ENCODE measurements at regions not wholly inside any gene's neighbourhood (a gene's known extent, or its start where the extent isn't known, plus 50 kb on each side); places are given as distances from the start of the nearest gene placed in this dataset.

DNA sequence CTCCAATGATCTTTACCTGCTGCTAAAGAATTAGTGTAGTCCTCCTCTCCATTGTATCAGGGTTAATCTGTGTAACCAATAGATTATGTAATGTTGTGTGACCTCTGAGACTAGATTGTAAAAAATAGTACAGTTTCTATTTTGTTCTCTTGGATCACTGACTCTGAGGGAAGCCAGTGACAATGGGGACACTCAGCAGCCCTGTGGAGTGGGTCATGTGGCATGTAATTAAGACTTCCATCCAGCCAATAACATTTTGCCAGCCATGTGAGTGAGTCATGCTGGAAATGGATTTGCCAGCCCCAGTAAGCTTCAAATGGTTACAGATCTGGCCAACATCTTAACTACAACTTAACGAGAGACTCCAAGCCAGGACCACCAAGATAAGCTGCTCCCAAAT lies 332.3 kb downstream of the PTTG2 start:
- TF ChIP-seq POLR2AphosphoS5 (IDR thresholded peaks at IDR 0.05), result no peak
- no peak for TF ChIP-seq CTCF (IDR thresholded peaks at IDR 0.05)
- no peak for TF ChIP-seq POLR2A (IDR thresholded peaks at IDR 0.05)
- TF ChIP-seq EP300 (IDR thresholded peaks at IDR 0.05; ENCODE audit: low read depth), result no peak
